ENCODE measurements at regions not wholly inside any gene's neighbourhood (a gene's known extent, or its start where the extent isn't known, plus 50 kb on each side); places are given as distances from the start of the nearest gene placed in this dataset.

GRCh38 chr1:30338765-30339164 is 384.6 kb downstream of the MATN1 start:
- ChIA-PET CTCF (no interaction called here), POLR2A (no interaction called here)
- TF ChIP-seq, protein P1, sequence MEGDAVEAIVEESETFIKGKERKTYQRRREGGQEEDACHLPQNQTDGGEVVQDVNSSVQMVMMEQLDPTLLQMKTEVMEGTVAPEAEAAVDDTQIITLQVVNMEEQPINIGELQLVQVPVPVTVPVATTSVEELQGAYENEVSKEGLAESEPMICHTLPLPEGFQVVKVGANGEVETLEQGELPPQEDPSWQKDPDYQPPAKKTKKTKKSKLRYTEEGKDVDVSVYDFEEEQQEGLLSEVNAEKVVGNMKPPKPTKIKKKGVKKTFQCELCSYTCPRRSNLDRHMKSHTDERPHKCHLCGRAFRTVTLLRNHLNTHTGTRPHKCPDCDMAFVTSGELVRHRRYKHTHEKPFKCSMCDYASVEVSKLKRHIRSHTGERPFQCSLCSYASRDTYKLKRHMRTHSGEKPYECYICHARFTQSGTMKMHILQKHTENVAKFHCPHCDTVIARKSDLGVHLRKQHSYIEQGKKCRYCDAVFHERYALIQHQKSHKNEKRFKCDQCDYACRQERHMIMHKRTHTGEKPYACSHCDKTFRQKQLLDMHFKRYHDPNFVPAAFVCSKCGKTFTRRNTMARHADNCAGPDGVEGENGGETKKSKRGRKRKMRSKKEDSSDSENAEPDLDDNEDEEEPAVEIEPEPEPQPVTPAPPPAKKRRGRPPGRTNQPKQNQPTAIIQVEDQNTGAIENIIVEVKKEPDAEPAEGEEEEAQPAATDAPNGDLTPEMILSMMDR (IDR thresholded peaks at IDR 0.05; ENCODE audit: control extremely low read depth, extremely low read depth, low read depth, missing control alignments) = no peak
- DNase-seq (ENCODE audit: extremely low spot score) = no peak

GRCh38 chr1:30337324-30337620 is 386.1 kb downstream of the MATN1 start:
- no peak for DNase-seq (ENCODE audit: extremely low spot score)
- ChIA-PET CTCF (interaction anchor here (0.7 kb wide), 1 partner anchor 10 kb away, joined by 3 read pairs; no protein-coding TSS in a partner anchor), POLR2A (no interaction called here)
- TF ChIP-seq, protein P1 (IDR thresholded peaks at IDR 0.05; ENCODE audit: control extremely low read depth, extremely low read depth, low read depth, missing control alignments) = no peak

DNA sequence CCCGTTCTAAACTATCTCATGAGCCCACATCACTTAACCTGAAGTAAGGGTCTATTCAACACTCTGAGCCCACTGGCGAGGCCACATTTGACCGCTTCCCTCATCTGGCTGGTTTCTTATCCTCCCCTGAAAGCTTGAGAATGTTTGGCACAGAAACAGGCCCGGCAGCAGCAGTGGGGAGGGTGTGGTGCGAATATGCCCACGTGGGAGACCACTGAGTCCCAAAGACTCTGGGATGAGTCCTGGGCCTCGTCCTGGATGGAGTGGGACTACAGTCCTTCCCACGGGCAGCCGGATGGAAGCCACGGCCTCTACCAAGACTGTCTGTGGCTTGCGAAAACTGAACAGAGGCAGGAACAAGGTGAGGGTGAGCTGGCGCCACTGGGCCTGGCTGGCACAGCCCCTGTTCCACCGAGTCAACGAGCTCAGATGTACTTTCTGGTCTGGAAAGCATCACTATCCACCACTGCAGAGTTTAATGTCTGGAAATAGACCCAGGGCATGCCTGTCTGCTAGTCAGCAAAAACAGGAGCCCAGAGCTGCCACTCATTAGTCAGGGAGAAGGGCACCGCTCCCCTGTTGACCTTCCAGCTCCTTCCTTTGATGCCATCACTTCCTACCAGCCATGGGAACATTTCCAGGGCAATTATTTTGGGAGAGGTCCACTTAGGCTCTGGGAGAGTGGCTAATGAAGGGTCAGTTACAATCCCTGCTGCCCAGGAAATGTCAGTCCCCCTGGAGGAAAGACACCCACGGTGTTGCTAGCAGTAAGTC is 386.6 kb downstream of the MATN1 start:
- TF ChIP-seq, protein P1 (IDR thresholded peaks at IDR 0.05; ENCODE audit: control extremely low read depth, extremely low read depth, low read depth, missing control alignments) = no peak
- no peak for DNase-seq (ENCODE audit: extremely low spot score)
- ChIA-PET CTCF (interaction anchor here (0.7 to 1.7 kb wide), 2 partner anchors 11 to 43 kb away, joined by 3 to 6 read pairs; no protein-coding TSS in a partner anchor), POLR2A (no interaction called here)

DNA sequence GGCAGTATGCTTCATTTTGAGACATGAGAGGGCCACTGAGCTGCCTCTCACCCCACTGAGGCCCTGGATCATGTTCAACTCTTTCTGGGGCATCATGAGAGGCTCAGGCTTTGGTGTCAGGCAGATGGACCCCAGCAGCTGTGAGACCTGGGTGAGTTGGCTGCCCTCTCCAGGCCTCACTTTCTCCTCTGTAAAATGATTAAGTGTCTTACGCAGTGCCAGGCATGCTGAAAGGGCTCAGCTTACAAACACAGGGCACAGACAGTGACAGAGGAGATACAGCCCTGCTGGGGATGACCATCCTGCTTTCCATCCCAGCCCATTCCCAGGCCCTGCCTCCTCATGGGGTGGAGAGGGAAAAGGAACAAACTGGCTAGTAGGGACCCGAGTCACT is 387.4 kb downstream of the MATN1 start:
- ChIA-PET CTCF (interaction anchor here (1.7 kb wide), 1 partner anchor 44 kb away, joined by 6 read pairs; no protein-coding TSS in a partner anchor), POLR2A (no interaction called here)
- TF ChIP-seq, protein P1 (IDR thresholded peaks at IDR 0.05; ENCODE audit: control extremely low read depth, extremely low read depth, low read depth, missing control alignments) = no peak
- DNase-seq (ENCODE audit: extremely low spot score) = no peak

DNA sequence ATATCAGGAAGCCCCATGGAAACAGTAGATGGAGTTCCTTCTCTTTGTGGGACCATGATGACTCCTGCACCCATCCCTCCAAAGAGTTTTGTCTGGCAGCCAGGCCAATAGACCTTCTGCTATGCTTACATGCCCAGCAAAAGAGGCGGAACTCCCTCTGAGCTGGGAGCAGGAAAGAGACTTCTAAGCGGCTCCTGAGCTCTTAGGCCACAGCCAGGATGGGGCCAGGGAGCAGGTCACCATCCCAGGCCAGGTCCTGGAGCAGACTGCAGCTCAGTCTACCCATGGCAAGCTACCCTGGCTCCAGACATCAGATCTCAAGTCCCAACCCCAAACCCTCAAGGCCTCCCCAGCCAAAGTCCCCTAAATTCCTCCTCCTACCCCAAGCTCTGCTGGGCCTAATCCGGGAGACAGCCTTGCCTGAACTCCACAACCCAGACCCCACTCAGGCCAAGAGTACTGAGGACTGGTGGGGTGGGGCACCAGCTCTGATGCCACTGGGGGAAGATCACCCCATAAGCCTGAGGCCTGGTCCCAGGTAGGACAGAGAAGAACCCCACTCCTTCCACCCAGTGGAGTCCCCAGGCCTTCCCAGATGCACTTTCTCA is 387.9 kb downstream of the MATN1 start:
- ChIA-PET CTCF (interaction anchor here (1.7 kb wide), 1 partner anchor 45 kb away, joined by 6 read pairs; no protein-coding TSS in a partner anchor), POLR2A (no interaction called here)
- TF ChIP-seq, protein P1 (IDR thresholded peaks at IDR 0.05; ENCODE audit: control extremely low read depth, extremely low read depth, low read depth, missing control alignments) = no peak
- DNase-seq (ENCODE audit: extremely low spot score) = no peak

DNA sequence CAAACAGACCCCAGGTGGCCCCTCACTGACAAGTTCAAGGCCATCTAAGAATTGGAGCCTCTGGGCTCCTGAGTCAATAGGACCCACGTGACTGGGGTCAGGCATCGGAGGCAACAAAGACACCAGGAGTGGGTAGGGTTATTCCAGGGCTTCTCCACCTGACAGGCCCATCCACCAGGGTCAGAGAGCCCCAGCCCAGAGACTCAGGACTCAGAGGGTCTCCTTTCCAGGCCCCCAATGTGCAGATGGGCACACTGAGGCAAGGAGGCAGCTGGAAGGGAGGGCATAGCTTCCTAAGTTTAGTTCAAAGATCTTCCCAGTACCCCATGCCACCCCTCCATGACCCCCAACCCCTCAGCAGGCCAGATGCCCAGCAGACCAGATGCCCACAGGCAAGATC is 388.6 kb downstream of the MATN1 start:
- TF ChIP-seq, protein P1 (IDR thresholded peaks at IDR 0.05; ENCODE audit: control extremely low read depth, extremely low read depth, low read depth, missing control alignments) = no peak
- ChIA-PET CTCF (interaction anchor here (1.7 kb wide), 1 partner anchor 45 kb away, joined by 6 read pairs; no protein-coding TSS in a partner anchor), POLR2A (no interaction called here)
- DNase-seq (ENCODE audit: extremely low spot score) = no peak

All from GM10248 (cell line).